ENCODE measurements at regions not wholly inside any gene's neighbourhood (a gene's known extent, or its start where the extent isn't known, plus 50 kb on each side); places are given as distances from the start of the nearest gene placed in this dataset.

- Histone ChIP-seq H3K27ac (no peak overlapping the region), H3K36me3 (no peaks in the 10 kb centered on the region), H3K9me3 (no peaks in the 10 kb centered on the region), H3K4me3 (no peak overlapping the region), H3K27me3 (peaks cover 0 to 4% (median 0%) of the 10 kb centered on the region in 4 donors), H3K4me1 (no peaks in the 10 kb centered on the region)
- WGBS, 2 donors, result 70 to 73% methylated on average over 5 of the region's 5 CpGs
- no peak for FAIRE-seq
- no peak for TF ChIP-seq CTCF (IDR thresholded peaks at IDR 0.05)
- no peak for ATAC-seq
- intact Hi-C loops (cut with DNase I), result no loop called here
- DNase-seq, result no peak
These were observed 196.9 kb downstream of the PRL start for GRCh38 chr6:22099923-22100322.

GRCh38 chr6:22101163-22101562 lies 195.7 kb downstream of the PRL start:
- TF ChIP-seq CTCF (IDR thresholded peaks at IDR 0.05), result no peak
- Histone ChIP-seq H3K27me3 (peaks cover 0 to 4% (median 0%) of the 10 kb centered on the region in 4 donors), H3K4me3 (no peak overlapping the region), H3K9me3 (no peaks in the 10 kb centered on the region), H3K4me1 (no peaks in the 10 kb centered on the region), H3K36me3 (no peaks in the 10 kb centered on the region), H3K27ac (no peak overlapping the region)
- ATAC-seq (no peak), FAIRE-seq (no peak), DNase-seq (no peak)
- intact Hi-C loops (cut with DNase I), result no loop called here
- 80 to 92% methylated on average over 3 of the region's 3 CpGs for WGBS, 2 donors

- peaks cover 0 to 2% (median 0%) of the 10 kb centered on the region in 4 donors for H3K27me3 ChIP-seq
- 85 to 94% methylated on average over 3 of the region's 3 CpGs for WGBS, 2 donors
- FAIRE-seq (no peak), ATAC-seq (no peak), DNase-seq (no peak)
- H3K9me3 ChIP-seq, result no peaks in the 10 kb centered on the region
- TF ChIP-seq CTCF (IDR thresholded peaks at IDR 0.05), result no peak
- intact Hi-C loops (cut with DNase I), result no loop called here
- no peaks in the 10 kb centered on the region for H3K4me1 ChIP-seq
- H3K4me3 ChIP-seq, result no peak overlapping the region
- no peaks in the 10 kb centered on the region for H3K36me3 ChIP-seq
- H3K27ac ChIP-seq, result no peak overlapping the region
These were observed 194.2 kb downstream of the PRL start for GRCh38 chr6:22102671-22103070.

- H3K27ac ChIP-seq, result no peak overlapping the region
- H3K4me3 ChIP-seq, result no peak overlapping the region
- no peak for TF ChIP-seq CTCF (IDR thresholded peaks at IDR 0.05)
- H3K9me3 ChIP-seq, result no peaks in the 10 kb centered on the region
- no peak for DNase-seq
- no peak for FAIRE-seq
- H3K4me1 ChIP-seq, result no peaks in the 10 kb centered on the region
- intact Hi-C loops (cut with DNase I), result no loop called here
- WGBS, 2 donors, result 90 to 94% methylated on average over 5 of the region's 5 CpGs
- no peaks in the 10 kb centered on the region for H3K36me3 ChIP-seq
- no peaks in the 10 kb centered on the region for H3K27me3 ChIP-seq
- no peak for ATAC-seq
These were observed 190.4 kb downstream of the PRL start for GRCh38 chr6:22106451-22106850.

GRCh38 chr6:22106961-22107360 lies 189.9 kb downstream of the PRL start:
- no peak for TF ChIP-seq CTCF (IDR thresholded peaks at IDR 0.05)

More at GRCh38 chr6:22106961-22107360, 189.9 kb downstream of the PRL start:
- H3K4me3 ChIP-seq, result no peak overlapping the region
- intact Hi-C loops (cut with DNase I), result no loop called here
- DNase-seq, result no peak
- H3K27me3 ChIP-seq, result no peaks in the 10 kb centered on the region
- H3K9me3 ChIP-seq, result no peaks in the 10 kb centered on the region
- H3K27ac ChIP-seq, result no peak overlapping the region
- FAIRE-seq, result no peak
- H3K4me1 ChIP-seq, result no peaks in the 10 kb centered on the region
- no peaks in the 10 kb centered on the region for H3K36me3 ChIP-seq
- WGBS, 2 donors, result 63 to 80% methylated on average over 3 of the region's 3 CpGs
- ATAC-seq, result no peak
